ENCODE measurements at regions not wholly inside any gene's neighbourhood (a gene's known extent, or its start where the extent isn't known, plus 50 kb on each side); places are given as distances from the start of the nearest gene placed in this dataset.
"Not testable (repeated sequence)": the region's sequence is repeated elsewhere in the genome, so short reads cannot be mapped to it uniquely, and the experiment has no call there.

- H3K36me3 ChIP-seq (ENCODE audit: insufficient read depth, low read length) = no peaks in the 10 kb centered on the region
- no peak overlapping the region for H3K27ac ChIP-seq (ENCODE audit: low read depth, low read length)
- no peak overlapping the region for H3K9ac ChIP-seq (ENCODE audit: low read length)
- no peaks in the 10 kb centered on the region for H3K4me1 ChIP-seq (ENCODE audit: insufficient read depth, low read length)
- no peaks in the 10 kb centered on the region for H3K9me3 ChIP-seq (ENCODE audit: low read length)
- H3K27me3 ChIP-seq (ENCODE audit: control insufficient read depth in 1 of 2, insufficient read depth in 2 of 2, low read length in 2 of 2) = no peaks in the 10 kb centered on the region
- H3K4me3 ChIP-seq (ENCODE audit: low read depth in 1 of 2, low read length in 2 of 2) = peak overlapping the region; percentile 23 to 41
These were observed 342.7 kb upstream of the SGCG start for GRCh38 chr13:22837980-22838647.

- H3K36me3 ChIP-seq (ENCODE audit: insufficient read depth, low read length) = no peaks in the 10 kb centered on the region
- no peaks in the 10 kb centered on the region for H3K4me1 ChIP-seq (ENCODE audit: insufficient read depth, low read length)
- no peak overlapping the region for H3K4me3 ChIP-seq (ENCODE audit: low read depth in 1 of 2, low read length in 2 of 2)
- H3K27me3 ChIP-seq (ENCODE audit: control insufficient read depth in 1 of 2, insufficient read depth in 2 of 2, low read length in 2 of 2) = no peaks in the 10 kb centered on the region
- H3K27ac ChIP-seq (ENCODE audit: low read depth, low read length) = no peak overlapping the region
- H3K9ac ChIP-seq (ENCODE audit: low read length) = no peak overlapping the region
- no peaks in the 10 kb centered on the region for H3K9me3 ChIP-seq (ENCODE audit: low read length)
These were observed 340.9 kb upstream of the SGCG start for GRCh38 chr13:22839603-22840530.

DNA sequence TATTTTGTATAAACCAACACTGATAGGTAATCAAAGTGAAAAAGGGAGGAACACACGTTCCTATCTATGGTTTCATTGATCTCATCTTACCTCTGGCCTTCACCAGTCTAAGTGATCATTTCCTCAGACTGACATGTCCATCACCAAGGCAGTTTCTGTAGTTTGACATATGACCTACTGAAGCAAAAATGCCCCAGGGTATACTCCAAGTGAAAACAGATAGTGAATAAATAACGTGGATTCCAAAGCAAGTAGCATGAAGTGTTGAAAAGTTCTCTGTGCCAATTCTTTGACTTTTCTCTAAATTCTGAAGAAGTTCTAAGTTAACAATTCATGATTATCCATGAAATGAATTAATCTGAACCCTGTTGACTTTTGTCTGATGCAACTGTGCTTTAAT, 334.2 kb upstream of the SGCG start:
- H3K4me3 ChIP-seq (ENCODE audit: low read depth in 1 of 2, low read length in 2 of 2) = no peak overlapping the region
- no peaks in the 10 kb centered on the region for H3K4me1 ChIP-seq (ENCODE audit: insufficient read depth, low read length)
- H3K9me3 ChIP-seq (ENCODE audit: low read length) = no peaks in the 10 kb centered on the region
- no peaks in the 10 kb centered on the region for H3K27me3 ChIP-seq (ENCODE audit: control insufficient read depth in 1 of 2, insufficient read depth in 2 of 2, low read length in 2 of 2)
- no peaks in the 10 kb centered on the region for H3K36me3 ChIP-seq (ENCODE audit: insufficient read depth, low read length)
- H3K9ac ChIP-seq (ENCODE audit: low read length) = no peak overlapping the region
- no peak overlapping the region for H3K27ac ChIP-seq (ENCODE audit: low read depth, low read length)

- Histone ChIP-seq H3K27me3 (ENCODE audit: control insufficient read depth in 1 of 2, insufficient read depth in 2 of 2, low read length in 2 of 2) (no peaks in the 10 kb centered on the region), H3K27ac (ENCODE audit: low read depth, low read length) (no peak overlapping the region), H3K4me1 (ENCODE audit: insufficient read depth, low read length) (no peaks in the 10 kb centered on the region), H3K36me3 (ENCODE audit: insufficient read depth, low read length) (no peaks in the 10 kb centered on the region), H3K9me3 (ENCODE audit: low read length) (no peaks in the 10 kb centered on the region), H3K4me3 (ENCODE audit: low read depth in 1 of 2, low read length in 2 of 2) (no peak overlapping the region), H3K9ac (ENCODE audit: low read length) (no peak overlapping the region)
These were observed 332.2 kb upstream of the SGCG start for GRCh38 chr13:22848539-22849052.

GRCh38 chr13:22855926-22856325, 324.9 kb upstream of the SGCG start:
- H3K27ac ChIP-seq (ENCODE audit: low read depth, low read length) = no peak overlapping the region
- no peaks in the 10 kb centered on the region for H3K9me3 ChIP-seq (ENCODE audit: low read length)
- H3K27me3 ChIP-seq (ENCODE audit: control insufficient read depth in 1 of 2, insufficient read depth in 2 of 2, low read length in 2 of 2) = no peaks in the 10 kb centered on the region
- H3K4me1 ChIP-seq (ENCODE audit: insufficient read depth, low read length) = no peaks in the 10 kb centered on the region
- H3K4me3 ChIP-seq (ENCODE audit: low read depth in 1 of 2, low read length in 2 of 2) = no peak overlapping the region
- H3K9ac ChIP-seq (ENCODE audit: low read length) = no peak overlapping the region
- no peaks in the 10 kb centered on the region for H3K36me3 ChIP-seq (ENCODE audit: insufficient read depth, low read length)

DNA sequence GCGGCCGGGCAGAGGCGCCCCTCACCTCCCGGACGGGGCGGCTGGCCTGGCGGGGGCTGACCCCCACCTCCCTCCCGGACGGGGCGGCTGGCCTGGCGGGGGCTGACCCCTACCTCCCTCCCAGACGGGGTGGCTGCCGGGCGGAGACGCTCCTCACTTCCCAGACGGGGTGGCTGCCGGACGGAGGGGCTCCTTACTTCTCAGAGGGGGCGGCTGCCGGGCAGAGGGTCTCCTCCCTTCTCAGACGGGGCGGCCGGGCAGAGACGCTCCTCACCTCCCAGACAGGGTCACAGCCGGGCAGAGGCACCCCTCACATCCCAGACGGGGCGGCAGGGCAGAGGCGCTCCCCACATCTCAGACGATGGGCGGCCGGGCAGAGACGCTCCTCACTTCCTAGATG, 321.8 kb upstream of the SGCG start:
- not testable (repeated sequence) for H3K4me3 ChIP-seq (ENCODE audit: low read depth in 1 of 2, low read length in 2 of 2); H3K27me3 ChIP-seq (ENCODE audit: control insufficient read depth in 1 of 2, insufficient read depth in 2 of 2, low read length in 2 of 2); H3K36me3 ChIP-seq (ENCODE audit: insufficient read depth, low read length); H3K27ac ChIP-seq (ENCODE audit: low read depth, low read length); H3K4me1 ChIP-seq (ENCODE audit: insufficient read depth, low read length); H3K9me3 ChIP-seq (ENCODE audit: low read length); H3K9ac ChIP-seq (ENCODE audit: low read length)

GRCh38 chr13:22859411-22859810, 321.4 kb upstream of the SGCG start:
- H3K4me3 ChIP-seq (ENCODE audit: low read depth in 1 of 2, low read length in 2 of 2); H3K9me3 ChIP-seq (ENCODE audit: low read length); H3K36me3 ChIP-seq (ENCODE audit: insufficient read depth, low read length); H3K27ac ChIP-seq (ENCODE audit: low read depth, low read length); H3K4me1 ChIP-seq (ENCODE audit: insufficient read depth, low read length); H3K27me3 ChIP-seq (ENCODE audit: control insufficient read depth in 1 of 2, insufficient read depth in 2 of 2, low read length in 2 of 2); H3K9ac ChIP-seq (ENCODE audit: low read length): not testable (repeated sequence)

DNA sequence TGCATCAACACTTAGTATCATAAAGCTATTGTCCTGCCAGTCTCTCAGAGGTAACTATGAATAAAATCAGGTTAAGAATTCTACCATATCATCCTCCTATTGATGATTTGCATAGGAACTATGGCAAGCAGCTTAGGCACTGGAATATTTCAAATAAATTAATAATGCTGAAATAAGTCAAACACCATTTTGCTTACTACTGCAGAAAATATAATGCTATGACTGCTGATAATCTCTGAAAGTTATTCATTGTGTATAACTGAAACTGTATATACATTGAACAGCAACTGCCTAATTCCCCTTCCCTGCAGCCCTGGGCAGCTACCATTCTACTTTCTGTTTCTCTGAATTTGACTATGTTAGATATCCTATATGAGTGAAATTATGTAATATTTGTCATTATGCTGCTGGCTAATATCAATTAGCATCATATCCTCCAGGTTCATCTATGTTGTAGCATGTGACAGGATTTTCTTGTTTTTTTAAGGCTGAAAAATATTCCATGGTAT, 318.8 kb upstream of the SGCG start:
- no peak overlapping the region for H3K27ac ChIP-seq (ENCODE audit: low read depth, low read length)
- H3K4me1 ChIP-seq (ENCODE audit: insufficient read depth, low read length) = no peaks in the 10 kb centered on the region
- H3K27me3 ChIP-seq (ENCODE audit: control insufficient read depth in 1 of 2, insufficient read depth in 2 of 2, low read length in 2 of 2) = no peaks in the 10 kb centered on the region
- H3K36me3 ChIP-seq (ENCODE audit: insufficient read depth, low read length) = no peaks in the 10 kb centered on the region
- H3K9ac ChIP-seq (ENCODE audit: low read length) = no peak overlapping the region
- no peak overlapping the region for H3K4me3 ChIP-seq (ENCODE audit: low read depth in 1 of 2, low read length in 2 of 2)
- H3K9me3 ChIP-seq (ENCODE audit: low read length) = no peaks in the 10 kb centered on the region

DNA sequence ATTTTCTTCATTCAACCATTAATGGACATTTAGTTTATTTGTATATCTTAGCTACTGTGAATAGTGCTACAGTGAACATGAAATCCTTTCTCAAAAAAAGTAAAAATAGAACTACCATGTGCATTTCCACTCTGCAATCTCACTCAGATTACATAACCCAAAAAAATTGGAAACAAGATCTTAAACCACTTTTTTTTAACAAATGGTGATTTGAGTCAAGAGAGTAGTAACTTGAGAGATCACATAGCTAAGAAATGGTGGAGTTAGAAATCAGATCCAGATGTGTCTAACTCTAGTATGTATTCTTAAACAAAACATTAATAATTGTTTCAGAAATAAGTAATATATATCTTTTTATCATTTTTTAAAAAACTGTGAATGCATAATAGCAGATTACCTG, 318.3 kb upstream of the SGCG start:
- H3K27ac ChIP-seq (ENCODE audit: low read depth, low read length) = no peak overlapping the region
- no peaks in the 10 kb centered on the region for H3K36me3 ChIP-seq (ENCODE audit: insufficient read depth, low read length)
- H3K27me3 ChIP-seq (ENCODE audit: control insufficient read depth in 1 of 2, insufficient read depth in 2 of 2, low read length in 2 of 2) = no peaks in the 10 kb centered on the region
- H3K4me1 ChIP-seq (ENCODE audit: insufficient read depth, low read length) = no peaks in the 10 kb centered on the region
- H3K4me3 ChIP-seq (ENCODE audit: low read depth in 1 of 2, low read length in 2 of 2) = no peak overlapping the region
- H3K9me3 ChIP-seq (ENCODE audit: low read length) = no peaks in the 10 kb centered on the region
- H3K9ac ChIP-seq (ENCODE audit: low read length) = no peak overlapping the region

GRCh38 chr13:22866221-22866620, 314.6 kb upstream of the SGCG start:
- no peak overlapping the region for H3K27ac ChIP-seq (ENCODE audit: low read depth, low read length)
- H3K4me1 ChIP-seq (ENCODE audit: insufficient read depth, low read length) = no peaks in the 10 kb centered on the region
- H3K27me3 ChIP-seq (ENCODE audit: control insufficient read depth in 1 of 2, insufficient read depth in 2 of 2, low read length in 2 of 2) = no peaks in the 10 kb centered on the region
- no peak overlapping the region for H3K9ac ChIP-seq (ENCODE audit: low read length)
- H3K4me3 ChIP-seq (ENCODE audit: low read depth in 1 of 2, low read length in 2 of 2) = no peak overlapping the region
- no peaks in the 10 kb centered on the region for H3K36me3 ChIP-seq (ENCODE audit: insufficient read depth, low read length)
- no peaks in the 10 kb centered on the region for H3K9me3 ChIP-seq (ENCODE audit: low read length)

GRCh38 chr13:22871231-22871630, 309.5 kb upstream of the SGCG start:
- no peaks in the 10 kb centered on the region for H3K4me1 ChIP-seq (ENCODE audit: insufficient read depth, low read length)
- H3K9ac ChIP-seq (ENCODE audit: low read length) = no peak overlapping the region
- H3K36me3 ChIP-seq (ENCODE audit: insufficient read depth, low read length) = no peaks in the 10 kb centered on the region
- no peak overlapping the region for H3K4me3 ChIP-seq (ENCODE audit: low read depth in 1 of 2, low read length in 2 of 2)
- no peak overlapping the region for H3K27ac ChIP-seq (ENCODE audit: low read depth, low read length)
- H3K9me3 ChIP-seq (ENCODE audit: low read length) = no peaks in the 10 kb centered on the region
- H3K27me3 ChIP-seq (ENCODE audit: control insufficient read depth in 1 of 2, insufficient read depth in 2 of 2, low read length in 2 of 2) = no peaks in the 10 kb centered on the region

Measured in muscle layer of colon (tissue), 2 donors.